ENCODE measurements at regions not wholly inside any gene's neighbourhood (a gene's known extent, or its start where the extent isn't known, plus 50 kb on each side); places are given as distances from the start of the nearest gene placed in this dataset.

- no peak overlapping the region for H3K56ac ChIP-seq (ENCODE audit: extremely low read depth, insufficient read depth, low read length)
- no peak overlapping the region for H3K18ac ChIP-seq (ENCODE audit: low read depth, low read length)
- H3K27ac ChIP-seq (ENCODE audit: insufficient read depth, low read length), result peak overlapping the region; percentile 26; the same call in 1 of the 2 replicates
- H4K20me1 ChIP-seq (ENCODE audit: insufficient read depth, low read length), result no peaks in the 10 kb centered on the region
- CTCF ChIA-PET, result no interaction called here
- H3K4me1 ChIP-seq (ENCODE audit: control insufficient read depth, insufficient read depth, low read length), result peaks cover 3% of the 10 kb centered on the region; the same call in 1 of the 2 replicates
- H3K14ac ChIP-seq (replicated peaks; ENCODE audit: low read depth, low read length), result no peak overlapping the region; the same call in 1 of the 2 replicates
- dilution Hi-C loops (cut with HindIII; ENCODE audit: low sequenced_read_pairs, unreplicated experiment) (no loop called here), intact Hi-C loops (cut with micrococcal nuclease) (loop anchor here (5.0 kb wide), 1 partner anchor 60 kb away; no protein-coding TSS in a partner anchor), in situ Hi-C loops (cut with MboI; ENCODE audit: low sequenced_read_pairs) (no loop called here)
- H4K8ac ChIP-seq (ENCODE audit: low read depth in 2 of 2, low read length in 2 of 2), result no peak overlapping the region
- H3K27me3 ChIP-seq (ENCODE audit: control insufficient read depth, insufficient read depth, low read length), result no peaks in the 10 kb centered on the region
- no peak for TF ChIP-seq USF2 (IDR thresholded peaks at IDR 0.05; ENCODE audit: low read depth, low read length)
- H2AK5ac ChIP-seq (ENCODE audit: low read depth, low read length), result no peak overlapping the region
- 20% methylated on average over 3 of the region's 6 CpGs; no CpG with 5 or more reads in 1 of the 2 experiments for WGBS, 2 experiments (ENCODE audit: extremely low coverage in 2 of 2, insufficient read length in 1 of 2)
- no peak overlapping the region for H2AK9ac ChIP-seq (replicated peaks; ENCODE audit: low read depth, low read length, poor library complexity)
- H4K5ac ChIP-seq (ENCODE audit: low read depth, low read length), result no peak overlapping the region
- no peaks in the 10 kb centered on the region for H3K79me1 ChIP-seq (ENCODE audit: low read depth in 1 of 2, low read length in 2 of 2)
- no peak overlapping the region for H3K4me3 ChIP-seq (ENCODE audit: insufficient read depth, low read depth, low read length)
- H2BK15ac ChIP-seq (ENCODE audit: low read depth, low read length), result no peak overlapping the region
- H3K4ac ChIP-seq (ENCODE audit: low read depth, low read length), result no peak overlapping the region
- POLR2A ChIA-PET (ENCODE audit: unreplicated experiment), result no interaction called here
- H3K9me1 ChIP-seq (ENCODE audit: insufficient read depth, low read length), result 0 out of 2 replicates have a peak, but pooled peaks cover 4% of the 10 kb centered on the region
- peak overlapping the region; percentile 39; the same call in 1 of the 2 replicates for H2BK20ac ChIP-seq (ENCODE audit: low read depth, low read length)
- no peak overlapping the region for H2BK5ac ChIP-seq (ENCODE audit: low read depth, low read length, poor library complexity, severe bottlenecking)
- H2BK120ac ChIP-seq (ENCODE audit: low read depth, low read length), result no peak overlapping the region
- peak overlapping the region; percentile 10 for H3K4me2 ChIP-seq (ENCODE audit: low read depth, low read length)
- peak overlapping the region; percentile 46 for H2AFZ ChIP-seq (replicated peaks; ENCODE audit: low read length, poor library complexity)
- H4K91ac ChIP-seq (ENCODE audit: insufficient read depth, low read depth, low read length), result no peak overlapping the region
- no peaks in the 10 kb centered on the region for H3K9me3 ChIP-seq (ENCODE audit: control insufficient read depth, insufficient read depth, low read length)
- peak; percentile 24; the same call in 1 of the 2 replicates for ATAC-seq (ENCODE audit: low read depth)
- H3K23ac ChIP-seq (ENCODE audit: low read depth, low read length), result no peak overlapping the region
- no peak overlapping the region for H3K9ac ChIP-seq (ENCODE audit: low read depth, low read length)
- no peaks in the 10 kb centered on the region for H3K36me3 ChIP-seq (ENCODE audit: control insufficient read depth, insufficient read depth, low read length)
- no TSS peak for BruUV-seq (replicated peaks)
- DNase-seq, result no peak
Measured at GRCh38 chr2:66702301-66702700, 267.4 kb downstream of the MEIS1 start.

Data from IMR-90 (cell line).